HG03521 (cell line): ENCODE measurements at regions not wholly inside any gene's neighbourhood (a gene's known extent, or its start where the extent isn't known, plus 50 kb on each side); places are given as distances from the start of the nearest gene placed in this dataset.
"Not testable (repeated sequence)": the region's sequence is repeated elsewhere in the genome, so short reads cannot be mapped to it uniquely, and the experiment has no call there.

ENCODE experiments used
- ATAC-seq: cut with Tn5 transposase; IDR thresholded peaks from one replicate; pipeline ENCODE4 v1.9.1; 2021; ENCODE audit warnings: mild to moderate bottlenecking, moderate library complexity; ENCODE audit not compliant: unreplicated experiment

GRCh38 chr6:163702736-163703135 is 288.2 kb downstream of the QKI start:
- ATAC-seq: peak; percentile 38

GRCh38 chr6:163701762-163702161 is 287.2 kb downstream of the QKI start:
- no peak for ATAC-seq

GRCh38 chr6:163698086-163698485 is 283.6 kb downstream of the QKI start:
- ATAC-seq: no peak

GRCh38 chr6:163696311-163696710 is 281.8 kb downstream of the QKI start:
- ATAC-seq: not testable (repeated sequence)

GRCh38 chr6:163695414-163695864 is 280.9 kb downstream of the QKI start:
- ATAC-seq: no peak

- ATAC-seq: no peak
Measured at GRCh38 chr6:163694988-163695398, 280.5 kb downstream of the QKI start.

- no peak for ATAC-seq
Measured at GRCh38 chr6:163694072-163694471, 279.6 kb downstream of the QKI start.

- ATAC-seq: no peak
Measured at GRCh38 chr6:163691049-163691448, 276.5 kb downstream of the QKI start.

GRCh38 chr6:163688739-163689362 is 274.3 kb downstream of the QKI start:
- no peak for ATAC-seq

- ATAC-seq: no peak
Measured at GRCh38 chr6:163687075-163687474, 272.6 kb downstream of the QKI start.

GRCh38 chr6:163686301-163686700 is 271.8 kb downstream of the QKI start:
- ATAC-seq: no peak

GRCh38 chr6:163683105-163683622 is 268.6 kb downstream of the QKI start:
- ATAC-seq: no peak

GRCh38 chr6:163679753-163680152 is 265.2 kb downstream of the QKI start:
- ATAC-seq: no peak

- ATAC-seq: no peak
Measured at GRCh38 chr6:163679012-163679660, 264.6 kb downstream of the QKI start.

GRCh38 chr6:163675611-163676010 is 261.1 kb downstream of the QKI start:
- ATAC-seq: no peak

- no peak for ATAC-seq
Measured at GRCh38 chr6:163672710-163673109, 258.2 kb downstream of the QKI start.

- no peak for ATAC-seq
Measured at GRCh38 chr6:163671791-163672190, 257.3 kb downstream of the QKI start.

- no peak for ATAC-seq
Measured at GRCh38 chr6:163671355-163671754, 256.8 kb downstream of the QKI start.

- ATAC-seq: no peak
Measured at GRCh38 chr6:163670336-163670735, 255.8 kb downstream of the QKI start.

GRCh38 chr6:163668061-163668426 is 253.5 kb downstream of the QKI start:
- ATAC-seq: peak; percentile 36

GRCh38 chr6:163667372-163668060 is 253.0 kb downstream of the QKI start:
- ATAC-seq: peak; percentile 99

GRCh38 chr6:163665464-163665863 is 250.9 kb downstream of the QKI start:
- ATAC-seq: no peak
